ENCODE measurements at regions not wholly inside any gene's neighbourhood (a gene's known extent, or its start where the extent isn't known, plus 50 kb on each side); places are given as distances from the start of the nearest gene placed in this dataset.
"Not testable (repeated sequence)": the region's sequence is repeated elsewhere in the genome, so short reads cannot be mapped to it uniquely, and the experiment has no call there.

DNA sequence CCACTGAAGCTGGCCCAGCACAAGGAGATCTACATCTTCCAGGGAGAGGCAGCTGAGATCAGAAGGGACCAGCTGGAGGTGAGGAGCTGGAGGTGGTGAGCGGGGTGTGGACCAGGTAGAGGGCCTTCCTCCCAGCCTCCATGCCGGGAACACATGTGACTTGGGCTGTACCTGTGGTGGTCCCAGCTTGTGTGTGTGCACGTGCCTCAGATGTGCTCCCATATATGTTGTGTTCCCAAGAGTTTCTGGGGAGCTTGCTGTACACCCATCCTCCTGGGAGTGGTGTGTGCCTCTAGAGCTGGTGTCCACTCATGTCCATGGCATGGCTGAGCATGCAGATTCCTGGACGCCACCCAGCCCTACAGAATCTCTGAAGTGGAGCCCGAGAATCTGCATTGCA is 183.7 kb upstream of the AKAP13 start:
- H3K9me3 ChIP-seq; H3K4me1 ChIP-seq; DNase-seq; ATAC-seq (ENCODE audit: low FRiP score in 2 of 2); H3K27me3 ChIP-seq; H3K4me3 ChIP-seq; H3K36me3 ChIP-seq; H3K27ac ChIP-seq: not testable (repeated sequence)
- no CpG with 5 or more reads among the region's 5 CpGs for WGBS, 2 donors

DNA sequence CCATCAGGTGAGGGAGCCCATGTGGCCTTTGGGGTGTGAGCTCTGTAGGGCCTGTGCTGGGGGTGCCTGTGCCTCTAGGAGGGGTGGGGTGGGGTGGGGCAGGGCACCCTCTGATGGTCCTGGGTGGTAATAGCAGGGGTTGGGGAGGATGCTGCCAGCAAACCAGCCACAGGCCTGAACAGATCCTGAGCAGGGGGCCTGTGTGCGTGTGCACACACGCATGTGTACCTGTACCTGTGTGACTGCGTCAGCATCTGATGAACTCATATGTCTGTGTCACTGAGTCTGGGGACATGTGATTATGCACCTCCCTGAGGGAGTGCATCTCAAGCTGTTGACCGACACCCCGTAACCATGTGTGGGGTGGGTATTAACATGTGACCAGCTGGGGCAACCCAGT is 182.8 kb upstream of the AKAP13 start:
- not testable (repeated sequence) for H3K27ac ChIP-seq; H3K27me3 ChIP-seq; H3K9me3 ChIP-seq; DNase-seq; H3K36me3 ChIP-seq; ATAC-seq (ENCODE audit: low FRiP score in 2 of 2); H3K4me1 ChIP-seq; H3K4me3 ChIP-seq
- WGBS, 2 donors = no CpG with 5 or more reads among the region's 5 CpGs

DNA sequence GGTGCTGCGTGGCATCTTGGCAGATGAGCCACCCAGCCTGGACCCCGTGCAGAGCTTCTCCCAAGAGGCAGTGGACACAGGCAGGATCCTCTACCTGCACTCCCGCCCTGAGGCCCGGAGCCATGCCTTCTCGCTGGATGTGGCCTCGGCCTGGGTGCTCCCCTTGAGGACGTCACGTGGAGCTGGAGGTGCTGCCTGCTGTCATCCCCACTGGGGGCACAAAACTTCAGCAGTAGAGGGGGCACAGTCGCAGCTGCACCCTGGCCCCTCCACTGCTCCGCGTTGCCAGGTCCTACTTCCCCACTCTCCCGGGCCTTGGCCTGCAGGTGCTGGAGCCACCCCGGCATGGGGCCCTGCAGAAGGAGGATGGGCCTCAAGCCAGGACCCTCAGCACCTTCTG is 182.0 kb upstream of the AKAP13 start:
- not testable (repeated sequence) for H3K9me3 ChIP-seq, H3K4me1 ChIP-seq, H3K27ac ChIP-seq, H3K4me3 ChIP-seq, H3K27me3 ChIP-seq, DNase-seq, H3K36me3 ChIP-seq
- WGBS, 2 donors = no CpG with 5 or more reads among the region's 13 CpGs
- ATAC-seq (ENCODE audit: low FRiP score in 2 of 2) = peak in 1 of 2 donors; percentile 69

DNA sequence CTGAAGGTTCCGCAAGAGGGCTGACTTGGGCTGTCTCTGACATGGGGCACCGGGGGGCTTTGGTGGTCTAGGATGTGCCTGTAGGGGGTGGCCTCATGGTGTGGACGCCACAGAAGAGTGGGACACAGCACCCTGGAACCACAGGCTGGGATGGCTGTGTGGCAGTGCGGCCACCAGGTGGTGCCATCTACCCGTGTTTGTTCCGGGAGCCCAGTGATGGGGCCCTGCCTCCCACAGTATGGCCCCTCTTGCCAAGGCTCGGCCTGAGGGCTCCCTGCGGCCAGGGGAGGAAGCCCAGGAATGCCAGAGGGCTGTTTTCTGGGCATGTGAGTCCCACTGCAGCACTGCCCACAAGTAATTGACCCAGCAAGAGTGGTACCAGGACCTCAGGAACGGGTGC is 180.2 kb upstream of the AKAP13 start:
- H3K4me3 ChIP-seq, H3K36me3 ChIP-seq, H3K4me1 ChIP-seq, H3K9me3 ChIP-seq, H3K27me3 ChIP-seq, DNase-seq, H3K27ac ChIP-seq: not testable (repeated sequence)
- TF ChIP-seq, protein P1, sequence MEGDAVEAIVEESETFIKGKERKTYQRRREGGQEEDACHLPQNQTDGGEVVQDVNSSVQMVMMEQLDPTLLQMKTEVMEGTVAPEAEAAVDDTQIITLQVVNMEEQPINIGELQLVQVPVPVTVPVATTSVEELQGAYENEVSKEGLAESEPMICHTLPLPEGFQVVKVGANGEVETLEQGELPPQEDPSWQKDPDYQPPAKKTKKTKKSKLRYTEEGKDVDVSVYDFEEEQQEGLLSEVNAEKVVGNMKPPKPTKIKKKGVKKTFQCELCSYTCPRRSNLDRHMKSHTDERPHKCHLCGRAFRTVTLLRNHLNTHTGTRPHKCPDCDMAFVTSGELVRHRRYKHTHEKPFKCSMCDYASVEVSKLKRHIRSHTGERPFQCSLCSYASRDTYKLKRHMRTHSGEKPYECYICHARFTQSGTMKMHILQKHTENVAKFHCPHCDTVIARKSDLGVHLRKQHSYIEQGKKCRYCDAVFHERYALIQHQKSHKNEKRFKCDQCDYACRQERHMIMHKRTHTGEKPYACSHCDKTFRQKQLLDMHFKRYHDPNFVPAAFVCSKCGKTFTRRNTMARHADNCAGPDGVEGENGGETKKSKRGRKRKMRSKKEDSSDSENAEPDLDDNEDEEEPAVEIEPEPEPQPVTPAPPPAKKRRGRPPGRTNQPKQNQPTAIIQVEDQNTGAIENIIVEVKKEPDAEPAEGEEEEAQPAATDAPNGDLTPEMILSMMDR (IDR thresholded peaks at IDR 0.05) = peak in 1 of 6 experiments; percentile 22
- WGBS, 2 donors = no CpG with 5 or more reads among the region's 9 CpGs
- ATAC-seq (ENCODE audit: low FRiP score in 2 of 2) = peak; percentile 86 to 91

DNA sequence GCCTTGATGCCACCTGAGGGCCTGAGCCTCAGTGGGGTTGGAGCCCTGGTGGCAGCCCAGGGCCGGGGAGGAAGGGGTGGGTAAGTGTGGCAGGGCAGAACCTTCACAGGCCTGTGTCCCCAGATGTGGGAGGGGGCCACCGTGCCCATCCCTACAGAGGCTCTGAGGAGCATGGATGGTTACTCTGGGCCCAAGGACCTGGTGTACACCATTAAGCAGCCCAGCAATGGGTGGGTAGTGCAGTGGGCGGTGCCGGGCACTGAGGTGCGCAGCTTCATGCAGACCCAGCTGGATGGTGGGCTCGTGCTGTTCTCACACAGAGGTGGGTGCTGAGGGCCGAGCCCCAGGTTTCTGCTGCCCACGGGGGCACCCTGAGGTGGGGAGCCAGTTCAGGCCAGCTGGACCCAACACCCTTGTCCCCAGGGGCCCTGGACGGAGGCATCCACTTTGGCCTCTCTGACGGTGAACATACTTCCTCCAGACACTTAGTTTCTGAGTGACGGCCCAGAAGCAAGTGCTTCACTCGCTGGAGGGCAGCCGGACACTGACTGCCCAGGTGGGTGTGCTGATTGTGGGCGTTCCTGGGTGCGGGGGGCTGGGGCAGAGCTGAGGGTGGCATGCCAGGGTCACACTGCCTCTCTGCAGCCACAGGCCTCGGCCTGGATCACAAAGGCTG is 179.1 kb upstream of the AKAP13 start:
- H3K27me3 ChIP-seq; H3K4me1 ChIP-seq; DNase-seq; ATAC-seq (ENCODE audit: low FRiP score in 2 of 2); H3K36me3 ChIP-seq; H3K4me3 ChIP-seq; H3K27ac ChIP-seq; H3K9me3 ChIP-seq: not testable (repeated sequence)
- WGBS, 2 donors = 83% methylated on average over 2 of the region's 16 CpGs; no CpG with 5 or more reads in 1 of the 2 donors

DNA sequence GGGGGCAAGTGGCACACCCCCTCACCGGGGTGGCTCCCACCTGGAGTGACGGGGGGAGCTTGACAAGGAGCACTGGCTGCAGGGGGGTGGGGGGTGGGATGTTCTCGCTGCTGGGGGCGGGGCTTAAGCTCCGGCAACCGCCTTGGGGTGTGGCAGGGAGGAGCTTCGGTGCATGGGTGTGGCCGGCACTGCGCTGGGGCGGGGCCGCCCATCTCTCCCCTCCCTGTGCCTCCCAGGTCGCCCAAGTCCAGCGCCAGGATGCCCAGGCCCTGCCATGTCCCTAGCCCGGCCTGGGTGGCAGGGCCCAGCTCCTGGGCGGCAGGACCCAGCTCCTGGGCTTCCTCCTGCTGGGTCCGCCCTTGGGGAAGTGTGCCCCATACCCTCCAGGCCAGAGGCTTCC is 175.9 kb upstream of the AKAP13 start:
- H3K27ac ChIP-seq, H3K4me3 ChIP-seq, DNase-seq, H3K4me1 ChIP-seq, H3K27me3 ChIP-seq, H3K9me3 ChIP-seq, H3K36me3 ChIP-seq: not testable (repeated sequence)
- WGBS, 2 donors = no CpG with 5 or more reads among the region's 16 CpGs
- ATAC-seq (ENCODE audit: low FRiP score in 2 of 2) = peak in 1 of 2 donors; percentile 40

DNA sequence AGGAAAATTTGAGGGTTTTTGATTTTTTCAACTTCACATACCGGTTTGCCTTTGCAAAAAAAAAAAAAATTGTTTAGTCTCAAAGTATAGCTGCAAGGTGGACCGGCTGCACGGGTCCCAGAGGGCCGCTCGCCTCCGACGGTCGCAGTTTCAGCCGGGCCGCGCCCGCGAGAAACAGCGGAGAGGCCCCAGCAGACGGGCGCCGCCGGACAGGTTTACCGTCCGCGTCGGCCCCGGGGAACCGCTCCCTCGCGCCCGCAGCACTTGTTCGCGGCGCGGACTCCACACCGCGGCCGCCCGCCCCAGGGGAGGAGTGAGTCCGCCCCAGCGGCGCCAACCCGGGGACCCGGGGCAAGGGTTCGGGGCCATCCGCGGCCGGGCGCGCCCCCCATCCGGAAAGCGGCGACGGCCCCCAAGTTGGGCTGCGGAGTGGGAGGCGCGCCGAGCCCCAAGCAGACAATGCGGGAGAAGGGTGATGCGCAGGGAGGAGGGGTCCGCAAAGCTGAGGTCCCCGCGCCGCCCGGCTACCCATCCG is 146.5 kb upstream of the AKAP13 start:
- H3K27ac ChIP-seq = peak overlapping the region in 1 of 4 donors; percentile 52
- DNase-seq = peak in 1 of 2 donors; percentile 81
- not testable (repeated sequence) for H3K9me3 ChIP-seq; ATAC-seq (ENCODE audit: low FRiP score in 2 of 2); H3K36me3 ChIP-seq; H3K27me3 ChIP-seq; H3K4me1 ChIP-seq
- H3K4me3 ChIP-seq = peak overlapping the region in 3 of 4 donors; percentile 47 to 52 (median 49)
- WGBS, 2 donors = 1 to 8% methylated on average over 14 to 40 of the region's 62 CpGs

DNA sequence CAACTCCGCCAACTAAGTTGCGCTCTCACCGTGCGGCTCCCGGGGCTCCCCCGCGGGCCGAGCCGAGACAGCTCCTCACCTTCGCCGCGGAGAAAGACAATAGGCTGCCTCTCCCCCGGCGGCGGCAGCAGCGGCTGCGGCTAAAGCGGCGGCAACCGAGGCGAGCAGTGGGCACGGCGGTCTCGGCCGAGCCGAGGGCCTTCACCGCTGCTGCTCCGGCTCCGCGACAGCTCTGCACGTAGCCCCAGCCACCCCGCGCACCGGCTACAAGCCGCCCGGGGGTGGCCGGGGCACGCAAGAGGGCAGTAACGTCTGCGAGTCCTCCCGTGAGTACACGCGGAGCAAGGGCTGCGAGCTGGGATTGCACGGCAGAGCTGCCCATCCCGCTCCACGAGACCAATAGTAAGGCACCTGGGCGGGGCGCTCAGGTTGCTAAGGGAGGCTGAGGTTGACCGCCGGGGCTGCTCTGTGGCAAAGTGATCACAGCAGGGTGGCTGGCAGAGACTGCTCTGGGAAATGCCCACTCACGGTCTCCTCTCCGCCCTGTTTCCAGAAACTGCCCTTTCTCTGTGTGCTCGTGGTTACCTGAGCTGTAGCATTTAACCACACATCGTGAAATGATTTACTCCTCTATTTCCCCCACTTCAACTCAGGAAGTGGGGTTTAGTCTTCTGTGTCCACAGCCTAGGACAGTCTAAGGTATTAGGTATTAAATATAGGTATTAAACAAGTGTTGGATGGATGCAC is 145.8 kb upstream of the AKAP13 start:
- DNase-seq; H3K9me3 ChIP-seq; H3K27me3 ChIP-seq; H3K4me1 ChIP-seq; ATAC-seq (ENCODE audit: low FRiP score in 2 of 2); H3K27ac ChIP-seq; H3K36me3 ChIP-seq: not testable (repeated sequence)
- H3K4me3 ChIP-seq = peak overlapping the region in 2 of 4 donors; percentile 20 to 25
- no CpG with 5 or more reads among the region's 55 CpGs for WGBS, 2 donors
- TF ChIP-seq POLR2A (IDR thresholded peaks at IDR 0.05) = peak in 1 of 4 donors; percentile 46

DNA sequence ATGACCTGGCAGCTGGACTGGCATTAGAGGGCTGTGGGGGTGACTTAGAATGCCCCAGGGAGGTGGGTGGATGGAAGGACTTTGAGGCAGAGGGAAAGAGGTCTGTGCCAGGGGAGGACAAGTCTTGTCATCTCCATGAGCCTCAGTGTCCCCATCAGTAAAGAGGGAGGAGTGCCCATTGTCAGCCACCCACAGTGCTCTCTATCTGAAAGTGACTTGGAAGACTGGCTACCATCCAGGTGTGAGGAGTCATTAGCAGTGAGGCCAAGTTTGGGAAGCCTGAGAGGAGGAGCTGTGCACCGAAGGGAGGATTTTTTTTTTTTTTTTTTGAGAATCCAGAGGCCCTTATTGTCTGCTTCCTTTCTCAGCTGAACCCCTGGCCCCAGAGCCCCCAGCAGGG is 136.3 kb upstream of the AKAP13 start:
- not testable (repeated sequence) for DNase-seq; H3K9me3 ChIP-seq; H3K4me1 ChIP-seq; H3K27ac ChIP-seq; H3K4me3 ChIP-seq; H3K27me3 ChIP-seq; ATAC-seq (ENCODE audit: low FRiP score in 2 of 2); H3K36me3 ChIP-seq
- 50% methylated on average over 1 of the region's 1 CpG; no CpG with 5 or more reads in 1 of the 2 donors for WGBS, 2 donors

Data from upper lobe of left lung (tissue), 6 donors.